K562 (cell line): ENCODE measurements at regions not wholly inside any gene's neighbourhood (a gene's known extent, or its start where the extent isn't known, plus 50 kb on each side); places are given as distances from the start of the nearest gene placed in this dataset.

Experiments used
- ATAC-seq: fragments of 200-7000 bp; cut with Tn5 transposase; 3 replicates; pipeline ENCODE4 v1.9.1; 2020; ENCODE audit warnings: moderate library complexity
- BruUV-seq: library from RNA; stranded (reverse); fragments of 400-500 nt; replicated peaks from 2 replicates; lab custom pipeline; 2021; lab: Mats Ljungman, UMichigan
- CTCF ChIA-PET: fragments of 300-600 bp; formaldehyde crosslinking; extraction: SDS; loops from one replicate; lab custom pipeline; 2021; ENCODE audit warnings: low intra/inter-chr PET ratio; lab: Yijun Ruan, JAX
- POLR2A ChIA-PET: fragments of 300-600, 350-650 bp; sonication (Branson Sonifier 250); formaldehyde crosslinking; extraction: SDS; loops from one replicate; lab custom pipeline; 2021; ENCODE audit warnings: antibody characterized with exemption, inconsistent platforms; lab: Yijun Ruan, JAX
- DNase-seq, 4 experiments: peaks; one replicate each; pipeline versions ENCODE4 v3.0.0 to v3.0.0-alpha.2; 2011 to 2018; ENCODE audit warnings: low spot score in 3 of 4, mixed read lengths in 3 of 4; ENCODE audit errors: extremely low read depth in 1 of 4
- FAIRE-seq: peaks from 2 replicates; lab custom pipeline; 2011; peaks lifted over from hg19 to GRCh38; lab: Jason Lieb, UNC
- H2AFZ ChIP-seq: 2 replicates; pipeline ENCODE4 v1.6.0; 2011; ENCODE audit warnings: low read depth, low read length, control low read depth, inconsistent platforms
- H3K27ac ChIP-seq: fragments of 200-600 bp; 3 replicates; pipeline ENCODE4 v1.8.0; 2011; ENCODE audit warnings: low read depth, mild to moderate bottlenecking, control low read depth, inconsistent platforms, low read length, moderate library complexity, mixed read lengths; ENCODE audit errors: extremely low read depth
- H3K27me3 ChIP-seq, 2 experiments: fragments of 300-600 bp in 1 of 2; 2 replicates in 1 of 2; 3 replicates in 1 of 2; pipeline versions ENCODE4 v1.6.0 to v1.8.0; 2011; ENCODE audit warnings: inconsistent platforms in 2 of 2, low read length in 2 of 2, mild to moderate bottlenecking in 1 of 2, mixed read lengths in 1 of 2, moderate library complexity in 1 of 2; ENCODE audit not compliant: control insufficient read depth in 2 of 2, insufficient read depth in 2 of 2
- H3K36me3 ChIP-seq: fragments of 300-600 bp; 3 replicates; pipeline ENCODE4 v1.8.0; 2011; ENCODE audit warnings: mild to moderate bottlenecking, low read length, inconsistent platforms; ENCODE audit not compliant: control insufficient read depth, insufficient read depth
- H3K4me1 ChIP-seq, 2 experiments: fragments of 200-600 bp in 1 of 2; replicated peaks in 1 of 2; 2 replicates in 1 of 2; 3 replicates in 1 of 2; pipeline versions ENCODE4 v1.5.1 to v1.8.0; 2011; ENCODE audit warnings: inconsistent platforms in 2 of 2, low read length in 2 of 2, mild to moderate bottlenecking in 1 of 2, mixed read lengths in 1 of 2, moderate library complexity in 1 of 2; ENCODE audit not compliant: control insufficient read depth in 2 of 2, insufficient read depth in 2 of 2
- H3K4me2 ChIP-seq: 2 replicates; pipeline ENCODE4 v1.6.1; 2011; ENCODE audit warnings: low read length, control low read depth, inconsistent platforms, mixed read lengths; ENCODE audit not compliant: insufficient read depth
- H3K4me3 ChIP-seq: fragments of 200-600 bp; sonication (generic), shearing (Covaris generic); 2 replicates; pipeline ENCODE4 v1.5.1; 2016; ENCODE audit warnings: control low read depth, inconsistent platforms
- H3K79me2 ChIP-seq: fragments of 200-600 bp; 3 replicates; pipeline ENCODE4 v1.8.0; 2011; ENCODE audit warnings: low read length, inconsistent platforms; ENCODE audit not compliant: control insufficient read depth, insufficient read depth
- H3K9ac ChIP-seq, 2 experiments: 2 replicates each; pipeline versions ENCODE4 v1.6.0 to v1.6.1; 2011; ENCODE audit warnings: low read depth in 2 of 2, low read length in 2 of 2, control low read depth in 1 of 2, inconsistent platforms in 1 of 2, mild to moderate bottlenecking in 1 of 2, mixed read lengths in 1 of 2; ENCODE audit not compliant: insufficient read depth in 1 of 2
- H3K9me1 ChIP-seq: one replicate; pipeline ENCODE4 v1.6.0; 2011; ENCODE audit warnings: inconsistent platforms, mild to moderate bottlenecking, low read length, moderate library complexity; ENCODE audit not compliant: control insufficient read depth, insufficient read depth
- H3K9me3 ChIP-seq: replicated peaks from 2 replicates; pipeline ENCODE4 v1.5.1; 2011; ENCODE audit warnings: low read depth, low read length, inconsistent platforms; ENCODE audit not compliant: control insufficient read depth, insufficient read depth
- H4K20me1 ChIP-seq: replicated peaks from 2 replicates; pipeline ENCODE4 v1.6.1; 2011; ENCODE audit warnings: low read length, inconsistent platforms, mixed read lengths; ENCODE audit not compliant: control insufficient read depth, insufficient read depth
- CREM ChIP-seq: IDR thresholded peaks from 2 replicates; pipeline ENCODE4 v1.6.1; 2014; ENCODE audit warnings: antibody characterized with exemption, low read depth
- GTF2E2 ChIP-seq: fragments of 200-800 bp; sonication (Bioruptor generic); IDR thresholded peaks from 2 replicates; pipeline ENCODE4 v1.6.1; 2016; ENCODE audit warnings: missing genetic modification characterization, missing compliant biosample characterization
- HDAC1 ChIP-seq, 2 experiments: fragments of 450-650 bp; IDR thresholded peaks; 2 replicates each; pipeline ENCODE4 v1.6.1; 2016 to 2017; ENCODE audit warnings: inconsistent platforms in 1 of 2, mild to moderate bottlenecking in 1 of 2, moderate library complexity in 1 of 2
- MECOM ChIP-seq: fragments of 250-450 bp; sonication (Bioruptor Pico); IDR thresholded peaks from 2 replicates; pipeline ENCODE4 v1.8.0; 2022; ENCODE audit warnings: inconsistent platforms
- MEF2A ChIP-seq: IDR thresholded peaks from 2 replicates; pipeline ENCODE4 v1.6.1; 2011; ENCODE audit warnings: low read depth, mild to moderate bottlenecking, low read length, moderate library complexity; ENCODE audit not compliant: control insufficient read depth
- NFIX ChIP-seq: fragments of 250-450 bp; sonication (Bioruptor Pico); IDR thresholded peaks from 2 replicates; pipeline ENCODE4 v1.4.0; 2020; ENCODE audit warnings: low read depth, mild to moderate bottlenecking, moderate library complexity
- NR2C2 ChIP-seq, 2 experiments: fragments of 200-800 bp in 1 of 2; sonication (Bioruptor generic) in 1 of 2; sonication (generic) in 1 of 2; formaldehyde crosslinking in 1 of 2; IDR thresholded peaks; 2 replicates each; pipeline versions ENCODE4 v1.6.1 to v1.8.0; 2016 to 2022; ENCODE audit warnings: mild to moderate bottlenecking in 1 of 2, missing compliant biosample characterization in 1 of 2, missing genetic modification characterization in 1 of 2, missing genetic modification reagents in 1 of 2
- PHF21A ChIP-seq: fragments of 450-650 bp; IDR thresholded peaks from 2 replicates; pipeline ENCODE4 v1.6.1; 2017; ENCODE audit warnings: low read depth, borderline replicate concordance
- SMARCA4 ChIP-seq: fragments of 450-650 bp; IDR thresholded peaks from 2 replicates; pipeline ENCODE4 v1.6.1; 2016
- TAF7 ChIP-seq: fragments of 450-650 bp; IDR thresholded peaks from 2 replicates; pipeline ENCODE4 v1.6.1; 2016; ENCODE audit warnings: missing genetic modification characterization, missing compliant biosample characterization
- ZNF124 ChIP-seq: sonication (generic); formaldehyde crosslinking; IDR thresholded peaks from 2 replicates; pipeline ENCODE4 v1.8.1; 2022; ENCODE audit warnings: missing genetic modification reagents
- ZNF263 ChIP-seq: sonication (generic); formaldehyde crosslinking; IDR thresholded peaks from 2 replicates; pipeline ENCODE4 v1.8.0; 2022; ENCODE audit warnings: mild to moderate bottlenecking, missing genetic modification reagents, borderline replicate concordance
- WGBS: fragments of 100-300 bp; shearing (Covaris generic); methylation state at CpG from one replicate; pipeline ENCODE4 v1.1.6; 2016; ENCODE audit warnings: low coverage, mixed read lengths; ENCODE audit not compliant: insufficient coverage; ENCODE audit errors: missing lambda C conversion rate; 5-methylcytosine and 5-hydroxymethylcytosine counted together
- in situ Hi-C: fragments of 300-500 bp; cut with MboI; formaldehyde crosslinking; loops from 4 replicates; pipeline ENCODE4 v1.15.0; 2018; ENCODE audit warnings: inconsistent platforms, mixed read lengths
- intact Hi-C: fragments of 100-400 bp; cut with micrococcal nuclease; formaldehyde crosslinking; loops from 2 replicates; pipeline ENCODE4 v1.14.2; 2022
- TF ChIP-seq, protein P1 (sequence below): fragments of 450-650 bp; formaldehyde crosslinking; IDR thresholded peaks from 2 replicates; pipeline ENCODE4 v1.4.0; 2022; ENCODE audit warnings: missing genetic modification characterization

- POLR2A ChIA-PET: no interaction called here
- Histone ChIP-seq H2AFZ (no peak overlapping the region), H3K4me1 (no peaks in the 10 kb centered on the region), H3K9me1 (no peaks in the 10 kb centered on the region), H3K4me3 (no peak overlapping the region), H3K4me2 (no peak overlapping the region), H3K27ac (no peak overlapping the region), H3K27me3 (no peaks in the 10 kb centered on the region; a peak in 1 of 5 replicates), H3K36me3 (no peaks in the 10 kb centered on the region), H3K9ac (no peak overlapping the region), H3K79me2 (no peaks in the 10 kb centered on the region), H3K9me3 (no peaks in the 10 kb centered on the region), H4K20me1 (no peaks in the 10 kb centered on the region)
- 0% methylated on average over 2 of the region's 2 CpGs for WGBS
- no peak for TF ChIP-seq PHF21A
- TF ChIP-seq, protein P1, sequence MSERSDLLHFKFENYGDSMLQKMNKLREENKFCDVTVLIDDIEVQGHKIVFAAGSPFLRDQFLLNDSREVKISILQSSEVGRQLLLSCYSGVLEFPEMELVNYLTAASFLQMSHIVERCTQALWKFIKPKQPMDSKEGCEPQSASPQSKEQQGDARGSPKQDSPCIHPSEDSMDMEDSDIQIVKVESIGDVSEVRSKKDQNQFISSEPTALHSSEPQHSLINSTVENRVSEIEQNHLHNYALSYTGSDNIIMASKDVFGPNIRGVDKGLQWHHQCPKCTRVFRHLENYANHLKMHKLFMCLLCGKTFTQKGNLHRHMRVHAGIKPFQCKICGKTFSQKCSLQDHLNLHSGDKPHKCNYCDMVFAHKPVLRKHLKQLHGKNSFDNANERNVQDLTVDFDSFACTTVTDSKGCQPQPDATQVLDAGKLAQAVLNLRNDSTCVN (CRISPR knock-in tag): no peak
- no peak for TF ChIP-seq HDAC1 (IDR thresholded peaks at IDR 0.05)
- TF ChIP-seq GTF2E2: no peak
- TF ChIP-seq CREM: no peak
- no peak for TF ChIP-seq TAF7
- no peak for TF ChIP-seq MEF2A
- no peak for TF ChIP-seq SMARCA4
- no peak for TF ChIP-seq MECOM
- TF ChIP-seq ZNF263 (CRISPR knock-in tag): no peak
- TF ChIP-seq NR2C2 (CRISPR knock-in tag; IDR thresholded peaks at IDR 0.05): no peak
- TF ChIP-seq NR2C2 (tag; IDR thresholded peaks at IDR 0.05): no peak
- TF ChIP-seq ZNF124 (CRISPR knock-in tag): no peak
- no peak for TF ChIP-seq NFIX (CRISPR knock-in tag)
- no peak for DNase-seq
- no TSS peak for BruUV-seq
- CTCF ChIA-PET: no interaction called here
- intact Hi-C loops: no loop called here
- no peak for ATAC-seq
- in situ Hi-C loops: no loop called here
- no peak for FAIRE-seq
Observed at GRCh38 chr1:5271264-5271663, 616.9 kb downstream of the AJAP1 start.
